C4-2B (cell line): ENCODE measurements at regions not wholly inside any gene's neighbourhood (a gene's known extent, or its start where the extent isn't known, plus 50 kb on each side); places are given as distances from the start of the nearest gene placed in this dataset.

Source experiments
- ZFX ChIP-seq: fragments of 450-650 bp; IDR thresholded peaks from 2 replicates; pipeline ENCODE4 v1.6.1; 2017
- TF ChIP-seq, protein P1 (sequence below): fragments of 450-650 bp; conservative IDR thresholded peaks from 2 replicates; pipeline ENCODE4 v1.5.1; 2017; ENCODE audit warnings: mild to moderate bottlenecking

GRCh38 chr10:77700086-77700485 is 62.5 kb upstream of the KCNMA1 start:
- TF ChIP-seq, protein P1, sequence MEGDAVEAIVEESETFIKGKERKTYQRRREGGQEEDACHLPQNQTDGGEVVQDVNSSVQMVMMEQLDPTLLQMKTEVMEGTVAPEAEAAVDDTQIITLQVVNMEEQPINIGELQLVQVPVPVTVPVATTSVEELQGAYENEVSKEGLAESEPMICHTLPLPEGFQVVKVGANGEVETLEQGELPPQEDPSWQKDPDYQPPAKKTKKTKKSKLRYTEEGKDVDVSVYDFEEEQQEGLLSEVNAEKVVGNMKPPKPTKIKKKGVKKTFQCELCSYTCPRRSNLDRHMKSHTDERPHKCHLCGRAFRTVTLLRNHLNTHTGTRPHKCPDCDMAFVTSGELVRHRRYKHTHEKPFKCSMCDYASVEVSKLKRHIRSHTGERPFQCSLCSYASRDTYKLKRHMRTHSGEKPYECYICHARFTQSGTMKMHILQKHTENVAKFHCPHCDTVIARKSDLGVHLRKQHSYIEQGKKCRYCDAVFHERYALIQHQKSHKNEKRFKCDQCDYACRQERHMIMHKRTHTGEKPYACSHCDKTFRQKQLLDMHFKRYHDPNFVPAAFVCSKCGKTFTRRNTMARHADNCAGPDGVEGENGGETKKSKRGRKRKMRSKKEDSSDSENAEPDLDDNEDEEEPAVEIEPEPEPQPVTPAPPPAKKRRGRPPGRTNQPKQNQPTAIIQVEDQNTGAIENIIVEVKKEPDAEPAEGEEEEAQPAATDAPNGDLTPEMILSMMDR, result no peak
- no peak for TF ChIP-seq ZFX
